ENCODE measurements at regions not wholly inside any gene's neighbourhood (a gene's known extent, or its start where the extent isn't known, plus 50 kb on each side); places are given as distances from the start of the nearest gene placed in this dataset.

- H3K9ac ChIP-seq (ENCODE audit: control insufficient read depth, extremely low read depth, insufficient read depth, low read length): no peak overlapping the region
- H3K4me2 ChIP-seq (ENCODE audit: control insufficient read depth, extremely low read depth, insufficient read depth, low read depth, low read length): no peak overlapping the region
- H2AFZ ChIP-seq (ENCODE audit: control insufficient read depth, low read length): no peak overlapping the region
- H3K4me1 ChIP-seq (ENCODE audit: control insufficient read depth, extremely low read depth, insufficient read depth, low read length): no peaks in the 10 kb centered on the region
- H3K79me2 ChIP-seq (ENCODE audit: control insufficient read depth, insufficient read depth, low read length): no peaks in the 10 kb centered on the region
- H3K27me3 ChIP-seq (ENCODE audit: control insufficient read depth, extremely low read depth, insufficient read depth, low read length): no peaks in the 10 kb centered on the region
- H3K27ac ChIP-seq (ENCODE audit: control insufficient read depth, insufficient read depth, low read length): no peak overlapping the region
- H4K20me1 ChIP-seq (ENCODE audit: control insufficient read depth, extremely low read depth, insufficient read depth, low read length): no peaks in the 10 kb centered on the region
- FAIRE-seq (no peak), DNase-seq (ENCODE audit: low read depth, low spot score) (no peak)
- TF ChIP-seq EZH2 (IDR thresholded peaks at IDR 0.05; ENCODE audit: low read length) (no peak), CTCF (optimal IDR thresholded peaks at IDR 0.05 in 1 of 3, IDR thresholded peaks at IDR 0.05 in 1 of 3, conservative IDR thresholded peaks at IDR 0.05 in 1 of 3; ENCODE audit: extremely low read depth in 1 of 3, insufficient read depth in 2 of 3, low read length in 3 of 3) (no peak)
- H3K9me1 ChIP-seq (ENCODE audit: control insufficient read depth, extremely low read depth, insufficient read depth, low read length): no peaks in the 10 kb centered on the region
- no peaks in the 10 kb centered on the region for H3K9me3 ChIP-seq (ENCODE audit: control insufficient read depth, low read depth, low read length)
- H3K4me3 ChIP-seq (ENCODE audit: control insufficient read depth in 2 of 3, extremely low read depth in 1 of 3, insufficient read depth in 2 of 3, low read depth in 1 of 3, low read length in 3 of 3): no peak overlapping the region
- no peaks in the 10 kb centered on the region for H3K36me3 ChIP-seq (ENCODE audit: control insufficient read depth in 2 of 2, extremely low read depth in 1 of 2, insufficient read depth in 2 of 2, low read length in 2 of 2)
- dilution Hi-C loops (cut with MboI; ENCODE audit: extremely low pct_ligation_motif_present, low sequenced_read_pairs): no loop called here
Measured at GRCh38 chr10:54947605-54948004, 146.6 kb upstream of the PCDH15 start.

DNA sequence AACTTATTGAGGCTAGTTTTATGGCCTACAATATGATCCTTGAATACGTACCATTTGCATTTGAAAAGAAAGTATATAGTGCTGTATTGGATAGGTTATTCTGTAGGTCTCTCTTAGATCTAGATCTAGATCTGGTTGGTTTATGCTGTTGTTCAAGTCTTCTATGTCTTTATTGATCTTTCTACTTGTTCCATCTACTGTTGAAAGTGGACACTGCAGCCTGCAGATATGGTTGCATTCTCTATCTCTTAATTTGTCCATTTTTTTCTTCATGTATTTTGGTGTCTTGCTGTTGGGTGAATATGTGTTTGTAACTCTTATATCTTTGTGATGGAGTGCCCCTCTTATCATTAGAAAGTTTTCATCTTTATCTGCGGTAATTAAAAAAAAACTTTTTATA, 139.4 kb upstream of the PCDH15 start:
- H4K20me1 ChIP-seq (ENCODE audit: control insufficient read depth, extremely low read depth, insufficient read depth, low read length): no peaks in the 10 kb centered on the region
- H2AFZ ChIP-seq (ENCODE audit: control insufficient read depth, low read length): no peak overlapping the region
- no peak overlapping the region for H3K27ac ChIP-seq (ENCODE audit: control insufficient read depth, insufficient read depth, low read length)
- DNase-seq (ENCODE audit: low read depth, low spot score) (no peak), FAIRE-seq (no peak)
- H3K4me3 ChIP-seq (ENCODE audit: control insufficient read depth in 2 of 3, extremely low read depth in 1 of 3, insufficient read depth in 2 of 3, low read depth in 1 of 3, low read length in 3 of 3): no peak overlapping the region
- no peaks in the 10 kb centered on the region for H3K9me1 ChIP-seq (ENCODE audit: control insufficient read depth, extremely low read depth, insufficient read depth, low read length)
- no peak overlapping the region for H3K4me2 ChIP-seq (ENCODE audit: control insufficient read depth, extremely low read depth, insufficient read depth, low read depth, low read length)
- H3K9me3 ChIP-seq (ENCODE audit: control insufficient read depth, low read depth, low read length): no peaks in the 10 kb centered on the region
- no peaks in the 10 kb centered on the region for H3K36me3 ChIP-seq (ENCODE audit: control insufficient read depth in 2 of 2, extremely low read depth in 1 of 2, insufficient read depth in 2 of 2, low read length in 2 of 2)
- H3K9ac ChIP-seq (ENCODE audit: control insufficient read depth, extremely low read depth, insufficient read depth, low read length): no peak overlapping the region
- no peaks in the 10 kb centered on the region for H3K4me1 ChIP-seq (ENCODE audit: control insufficient read depth, extremely low read depth, insufficient read depth, low read length)
- TF ChIP-seq EZH2 (IDR thresholded peaks at IDR 0.05; ENCODE audit: low read length): no peak
- no peak for TF ChIP-seq CTCF (optimal IDR thresholded peaks at IDR 0.05 in 1 of 3, IDR thresholded peaks at IDR 0.05 in 1 of 3, conservative IDR thresholded peaks at IDR 0.05 in 1 of 3; ENCODE audit: extremely low read depth in 1 of 3, insufficient read depth in 2 of 3, low read length in 3 of 3)
- no peaks in the 10 kb centered on the region for H3K79me2 ChIP-seq (ENCODE audit: control insufficient read depth, insufficient read depth, low read length)
- no peaks in the 10 kb centered on the region for H3K27me3 ChIP-seq (ENCODE audit: control insufficient read depth, extremely low read depth, insufficient read depth, low read length)
- dilution Hi-C loops (cut with MboI; ENCODE audit: extremely low pct_ligation_motif_present, low sequenced_read_pairs): no loop called here
